Fibroblast of the aortic adventitia (primary cell): ENCODE measurements at regions not wholly inside any gene's neighbourhood (a gene's known extent, or its start where the extent isn't known, plus 50 kb on each side); places are given as distances from the start of the nearest gene placed in this dataset.

Experiments used
- DNase-seq: peaks from one replicate; pipeline ENCODE4 v3.0.0-alpha.2; 2010; ENCODE audit warnings: low read depth
- H3K4me3 ChIP-seq: 2 replicates; pipeline ENCODE4 v1.5.1; 2011; ENCODE audit warnings: low read depth, mild to moderate bottlenecking, control low read depth, low read length, moderate library complexity
- CTCF ChIP-seq: IDR thresholded peaks from 2 replicates; pipeline ENCODE4 v1.5.1; 2011; ENCODE audit warnings: mild to moderate bottlenecking, low read length, control low read depth, inconsistent platforms; ENCODE audit not compliant: insufficient read depth

GRCh38 chr16:35642322-35642835, 2183.0 kb downstream of the TP53TG3F start:
- no peak for TF ChIP-seq CTCF
- no peak overlapping the region for H3K4me3 ChIP-seq
- DNase-seq: no peak

GRCh38 chr16:35651841-35652240, 2192.4 kb downstream of the TP53TG3F start:
- H3K4me3 ChIP-seq: no peak overlapping the region
- no peak for DNase-seq
- TF ChIP-seq CTCF: no peak

- no peak overlapping the region for H3K4me3 ChIP-seq
- TF ChIP-seq CTCF: no peak
- DNase-seq: no peak
Measured at GRCh38 chr16:35664091-35664693, 2204.8 kb downstream of the TP53TG3F start.

GRCh38 chr16:35685085-35685484, 2225.7 kb downstream of the TP53TG3F start:
- TF ChIP-seq CTCF: no peak
- DNase-seq: no peak
- H3K4me3 ChIP-seq: no peak overlapping the region

GRCh38 chr16:35686595-35686994, 2227.2 kb downstream of the TP53TG3F start:
- H3K4me3 ChIP-seq: no peak overlapping the region
- TF ChIP-seq CTCF: no peak
- DNase-seq: no peak

GRCh38 chr16:35687071-35687470, 2227.7 kb downstream of the TP53TG3F start:
- H3K4me3 ChIP-seq: no peak overlapping the region
- no peak for TF ChIP-seq CTCF
- no peak for DNase-seq

GRCh38 chr16:35687781-35688180, 2228.4 kb downstream of the TP53TG3F start:
- TF ChIP-seq CTCF: no peak
- no peak for DNase-seq
- H3K4me3 ChIP-seq: no peak overlapping the region
